ENCODE measurements at regions not wholly inside any gene's neighbourhood (a gene's known extent, or its start where the extent isn't known, plus 50 kb on each side); places are given as distances from the start of the nearest gene placed in this dataset.

DNA sequence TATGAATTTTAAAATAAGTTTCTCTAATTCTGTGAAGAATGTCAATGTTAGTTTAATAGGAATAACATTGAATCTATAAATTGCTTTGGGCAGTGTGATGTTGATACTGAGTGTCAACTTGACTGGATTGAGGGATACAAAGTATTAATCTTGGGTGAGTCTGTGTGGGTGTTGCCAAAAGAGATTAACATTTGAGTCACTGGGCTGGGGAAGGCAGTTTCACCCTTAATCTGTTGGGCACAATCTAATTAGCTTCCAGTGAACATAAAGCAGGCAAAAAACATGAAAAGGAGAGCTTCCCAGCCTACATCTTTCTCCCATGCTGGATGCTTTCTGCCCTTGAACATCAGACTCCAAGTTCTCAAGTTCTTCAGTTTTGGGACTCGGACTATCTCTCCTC is 832.0 kb upstream of the ARRDC3 start:
- no peak for TF ChIP-seq POLR2A (IDR thresholded peaks at IDR 0.05)
- no peak for TF ChIP-seq CTCF (IDR thresholded peaks at IDR 0.05)

All from heart left ventricle (tissue), 13 donors.